Activated gamma-delta T cell treated with Interleukin-2 at 50 U/mL for 16 hours (primary cell): ENCODE measurements at regions not wholly inside any gene's neighbourhood (a gene's known extent, or its start where the extent isn't known, plus 50 kb on each side); places are given as distances from the start of the nearest gene placed in this dataset.

ENCODE experiments used
- DNase-seq: peaks from one replicate; pipeline ENCODE4 v3.0.0-alpha.2; 2020

DNA sequence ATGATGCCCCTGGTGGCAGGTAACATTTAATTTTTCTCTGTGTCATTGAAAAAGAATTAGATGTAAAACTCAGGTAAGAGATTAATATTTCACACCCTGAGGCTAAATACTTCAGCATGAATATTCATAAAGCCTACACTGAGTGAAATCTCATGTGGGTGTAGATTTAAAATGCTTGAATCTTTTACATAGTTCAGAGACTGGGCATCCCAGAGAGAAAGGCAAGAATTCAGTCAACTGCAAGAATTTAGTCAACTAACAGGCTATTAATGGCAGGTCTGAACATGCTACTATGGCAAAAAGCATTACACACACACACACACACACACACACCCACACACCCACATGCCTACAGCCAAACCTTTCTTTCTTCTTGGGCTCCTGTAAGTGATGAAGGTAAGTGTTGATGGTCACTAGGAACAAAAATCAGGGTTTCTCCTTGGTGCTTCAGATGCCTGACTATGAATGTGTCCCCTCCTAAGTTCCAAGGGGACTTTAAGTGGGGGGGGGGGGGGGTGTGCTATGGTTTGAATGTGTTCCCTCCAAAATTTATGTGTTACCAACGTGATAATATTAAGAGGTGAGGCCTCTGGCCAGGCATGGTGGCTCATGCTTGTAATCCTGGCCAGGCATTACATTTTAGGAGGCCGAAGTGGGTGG lies 63.7 kb upstream of the PSMD7 start:
- DNase-seq, result no peak

DNA sequence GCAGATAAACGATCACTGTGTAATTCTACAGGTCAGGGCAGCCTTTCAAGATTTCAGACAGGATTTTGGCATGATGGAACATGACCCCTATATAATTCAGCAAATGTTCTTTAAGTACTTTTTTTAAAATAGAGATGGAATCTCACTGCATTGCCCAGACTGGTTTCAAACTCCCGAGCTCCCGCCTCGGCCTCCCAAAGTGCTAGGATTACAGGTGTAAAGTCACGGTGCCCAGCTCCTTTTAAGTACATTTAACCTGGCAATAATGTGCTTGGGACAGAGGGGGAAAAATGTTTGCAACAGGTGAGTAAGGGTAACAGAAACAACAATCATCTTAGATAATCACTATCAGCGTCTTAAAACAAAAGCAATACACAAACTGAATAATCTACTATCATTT lies 66.5 kb upstream of the PSMD7 start:
- DNase-seq, result no peak

DNA sequence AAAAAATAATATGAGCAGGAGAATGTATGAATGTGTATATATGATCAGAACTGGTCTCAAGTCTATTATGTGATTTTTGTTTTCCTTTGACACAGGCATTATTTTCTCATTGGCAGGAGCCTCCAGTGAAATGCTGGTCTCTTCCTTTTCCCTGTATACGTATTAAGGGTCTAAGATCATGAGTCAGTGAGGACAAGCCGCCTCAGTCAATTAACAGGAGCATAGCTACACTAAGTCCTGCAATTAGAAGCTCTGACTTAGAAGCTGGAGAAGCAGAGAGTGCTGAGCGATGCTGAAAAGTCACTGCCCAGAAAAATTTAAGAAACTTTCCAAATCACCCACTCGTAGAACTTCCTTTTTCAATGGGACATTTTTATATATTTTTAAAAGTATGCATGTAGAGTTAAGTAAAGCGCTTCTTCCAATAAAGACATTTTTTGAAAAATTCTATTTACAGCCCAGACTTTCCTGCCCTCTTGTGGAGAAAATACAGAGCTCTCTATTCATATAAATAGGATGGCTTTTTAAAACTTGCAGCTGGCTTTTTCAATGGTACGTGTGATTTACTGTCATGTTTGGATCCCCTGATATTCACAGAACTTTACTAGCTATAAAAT lies 70.2 kb upstream of the PSMD7 start:
- no peak for DNase-seq

DNA sequence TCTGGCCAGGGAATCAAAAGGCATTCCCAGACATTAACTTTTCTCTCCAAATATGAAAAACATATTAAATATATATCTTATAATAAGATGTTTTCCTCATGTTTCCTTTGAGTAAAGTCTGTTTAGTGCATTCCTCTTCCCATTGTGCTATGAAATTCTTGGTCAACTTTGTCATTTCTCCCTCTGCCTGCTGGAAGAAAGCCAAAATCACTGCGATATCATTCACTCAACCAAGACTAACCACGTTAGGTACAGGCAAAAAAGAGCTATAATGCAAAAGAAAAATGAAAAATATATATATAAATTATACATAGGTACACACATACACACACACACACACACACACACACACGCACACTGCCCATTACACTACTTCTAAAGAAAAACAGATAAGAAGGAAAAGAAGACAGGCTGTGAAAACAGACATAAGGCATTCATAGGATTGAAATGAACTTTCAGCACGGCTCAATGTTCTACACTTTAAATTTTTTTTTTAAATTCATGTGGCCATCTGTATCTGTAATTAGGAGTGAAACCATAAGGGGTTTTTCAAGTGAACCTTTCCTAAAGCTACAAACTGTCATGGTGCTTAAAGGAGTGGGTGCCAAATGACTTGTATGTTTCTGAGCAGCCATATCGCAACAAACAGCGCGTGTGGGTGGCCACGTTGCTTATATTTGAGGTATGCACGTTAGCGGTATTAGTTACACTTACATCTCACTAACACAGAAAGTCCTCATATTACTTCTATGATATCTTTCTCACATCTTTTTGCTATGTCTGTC lies 71.6 kb upstream of the PSMD7 start:
- DNase-seq, result no peak

DNA sequence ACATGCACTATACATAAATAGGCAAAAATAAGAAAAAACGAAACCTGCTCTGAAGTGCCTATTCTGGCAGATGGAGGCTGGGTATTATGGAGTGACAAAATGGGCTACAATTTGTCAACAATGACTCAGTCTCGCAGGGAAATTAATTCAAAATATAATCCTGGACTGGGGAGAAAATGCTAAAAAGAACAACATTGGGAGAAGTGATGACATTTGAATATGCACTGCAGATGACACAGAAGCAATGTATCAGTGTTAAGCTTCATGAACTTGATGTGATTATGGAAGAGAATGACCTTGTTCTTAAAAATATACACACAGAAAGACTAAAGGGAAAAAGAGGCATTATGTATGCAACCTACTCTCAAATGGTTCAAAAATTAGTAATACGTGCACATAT lies 74.8 kb upstream of the PSMD7 start:
- DNase-seq, result no peak

DNA sequence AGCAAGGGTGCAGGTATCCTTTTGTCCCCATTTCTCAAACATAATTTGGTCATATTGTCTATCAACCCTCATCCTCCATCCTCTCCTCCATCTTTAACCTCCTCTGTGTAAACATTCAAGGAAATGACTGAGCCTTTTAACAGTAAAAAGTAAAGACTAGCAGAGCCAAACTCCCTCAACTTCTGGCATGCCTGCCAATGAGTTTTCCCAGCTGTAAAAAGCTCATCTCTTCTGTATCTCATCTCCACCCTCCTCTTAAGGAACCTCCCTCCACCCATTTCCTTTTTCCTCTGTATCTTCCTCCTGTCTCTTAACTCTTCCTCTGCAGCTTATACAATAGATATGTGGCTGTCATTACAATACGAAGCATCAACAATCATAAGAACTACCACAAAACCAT lies 76.9 kb upstream of the PSMD7 start:
- DNase-seq, result no peak

GRCh38 chr16:74218871-74219270 lies 77.7 kb upstream of the PSMD7 start:
- DNase-seq, result no peak

- no peak for DNase-seq
Measured at GRCh38 chr16:74216319-74216718, 80.3 kb upstream of the PSMD7 start.

DNA sequence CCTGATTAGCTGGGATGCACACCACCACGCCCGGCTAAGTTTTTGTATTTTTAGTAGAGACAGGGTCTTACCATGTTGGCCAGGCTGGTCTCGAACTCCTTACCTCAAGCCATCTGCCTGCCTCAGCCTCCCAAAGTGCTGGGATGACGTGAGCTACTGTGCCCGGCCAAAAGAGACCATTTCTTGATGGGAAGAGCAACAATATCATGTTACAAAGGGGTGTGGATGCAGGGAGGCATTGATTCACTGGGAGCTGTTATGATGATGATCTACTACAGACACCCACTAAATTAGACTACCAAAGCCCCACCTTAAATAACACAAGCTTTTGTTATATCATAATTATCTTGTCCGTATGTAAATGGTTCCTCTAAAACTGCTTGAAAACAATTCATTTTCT lies 81.4 kb upstream of the PSMD7 start:
- no peak for DNase-seq

GRCh38 chr16:74213372-74213771 lies 83.2 kb upstream of the PSMD7 start:
- no peak for DNase-seq

DNA sequence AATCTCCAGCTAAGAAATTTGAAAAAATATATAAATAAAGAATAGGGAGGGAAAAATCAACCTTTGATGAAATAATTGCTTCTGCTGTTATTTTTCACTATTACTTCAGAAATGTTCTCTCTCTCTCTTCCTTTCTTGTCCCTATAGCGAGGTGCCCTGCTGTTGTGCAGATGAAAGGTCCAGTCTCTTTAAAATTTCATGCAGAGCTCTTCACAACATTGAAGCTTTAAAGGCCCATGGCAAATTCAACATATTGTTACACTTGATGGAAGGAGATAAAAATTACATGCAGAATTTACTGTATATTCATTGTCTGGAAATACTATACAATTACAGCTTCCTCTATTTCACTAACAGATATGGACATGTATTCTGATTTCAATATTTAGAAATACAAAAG lies 86.4 kb upstream of the PSMD7 start:
- no peak for DNase-seq

- no peak for DNase-seq
Measured at GRCh38 chr16:74202009-74202408, 94.6 kb upstream of the PSMD7 start.

- no peak for DNase-seq
Measured at GRCh38 chr16:74201576-74201975, 95.0 kb upstream of the PSMD7 start.

GRCh38 chr16:74200921-74201320 lies 95.7 kb upstream of the PSMD7 start:
- no peak for DNase-seq

DNA sequence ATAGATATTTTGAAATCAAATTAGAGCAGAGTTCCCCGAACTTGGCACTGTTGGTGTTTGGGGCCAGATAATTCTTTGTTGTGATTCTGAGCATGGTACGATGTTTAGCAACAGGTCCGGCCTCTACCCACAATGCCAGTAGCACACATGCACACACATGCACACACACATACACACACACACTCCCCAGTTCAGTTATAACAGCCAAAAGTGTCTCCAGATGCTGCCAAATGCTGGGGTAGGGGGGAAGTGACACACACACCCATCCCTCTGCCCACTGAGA lies 96.8 kb upstream of the PSMD7 start:
- DNase-seq, result no peak

GRCh38 chr16:74199066-74199841 lies 97.4 kb upstream of the PSMD7 start:
- no peak for DNase-seq

- no peak for DNase-seq
Measured at GRCh38 chr16:74192281-74192797, 104.3 kb upstream of the PSMD7 start.

- no peak for DNase-seq
Measured at GRCh38 chr16:74190292-74190691, 106.3 kb upstream of the PSMD7 start.

DNA sequence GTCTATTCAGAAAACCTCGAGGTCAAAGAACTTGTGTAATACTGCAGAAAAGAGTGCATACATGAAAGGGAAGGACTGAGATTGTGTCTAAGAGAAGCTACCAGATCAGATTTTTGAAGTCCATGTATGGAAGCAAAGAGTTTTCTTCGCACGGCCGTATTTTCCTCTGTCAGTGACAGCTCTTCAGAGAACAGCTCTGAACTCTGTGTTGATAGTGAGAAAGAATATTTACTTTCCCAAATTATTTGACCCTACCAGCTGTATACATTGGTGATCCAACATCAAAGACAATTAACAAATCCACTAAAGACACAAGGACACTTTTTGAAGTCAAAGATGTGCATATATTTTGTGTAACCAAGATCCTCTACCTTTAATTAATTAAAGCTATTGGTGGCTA lies 107.8 kb upstream of the PSMD7 start:
- DNase-seq, result no peak

GRCh38 chr16:74186561-74186971 lies 110.0 kb upstream of the PSMD7 start:
- no peak for DNase-seq

DNA sequence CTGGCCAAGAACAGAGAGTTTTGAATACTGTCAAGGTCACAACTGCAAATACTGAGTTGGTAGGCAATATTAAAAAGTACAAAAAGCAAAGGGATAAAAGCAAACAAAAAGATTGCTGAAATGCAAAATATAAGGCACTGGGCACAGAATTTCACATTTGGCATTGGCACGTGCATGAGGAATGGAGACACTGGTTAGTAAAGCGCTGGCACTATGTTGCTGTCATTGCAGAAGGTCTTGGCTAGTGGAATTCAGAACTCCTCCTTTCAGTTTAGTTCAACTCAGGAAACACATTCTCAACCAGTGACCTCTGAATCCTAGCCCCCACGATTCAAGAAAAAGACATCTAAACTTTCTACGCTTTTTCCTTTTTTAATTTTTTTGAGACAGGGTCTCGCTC lies 111.8 kb upstream of the PSMD7 start:
- DNase-seq, result no peak

- DNase-seq, result no peak
Measured at GRCh38 chr16:74183601-74184360, 112.8 kb upstream of the PSMD7 start.
